CD4-positive, alpha-beta T cell treated with Interleukin-1 beta for 1 hour (primary cell): ENCODE measurements at regions not wholly inside any gene's neighbourhood (a gene's known extent, or its start where the extent isn't known, plus 50 kb on each side); places are given as distances from the start of the nearest gene placed in this dataset.

Experiments
- DNase-seq, 2 donors: peaks; one replicate each; pipeline ENCODE4 v3.0.0-alpha.2; 2020 to 2022

GRCh38 chr16:66004699-66005098 lies 361.8 kb upstream of the CDH5 start:
- no peak for DNase-seq

GRCh38 chr16:66003201-66003600 lies 363.3 kb upstream of the CDH5 start:
- no peak for DNase-seq

- DNase-seq: no peak
Observed at GRCh38 chr16:66002601-66003000, 363.9 kb upstream of the CDH5 start.

GRCh38 chr16:66001432-66001831 lies 365.1 kb upstream of the CDH5 start:
- DNase-seq: no peak

GRCh38 chr16:65998443-65998842 lies 368.0 kb upstream of the CDH5 start:
- no peak for DNase-seq

- no peak for DNase-seq
Observed at GRCh38 chr16:65994291-65994690, 372.2 kb upstream of the CDH5 start.

- DNase-seq: no peak
Observed at GRCh38 chr16:65991149-65991701, 375.3 kb upstream of the CDH5 start.

- no peak for DNase-seq
Observed at GRCh38 chr16:65989861-65990604, 376.5 kb upstream of the CDH5 start.

- no peak for DNase-seq
Observed at GRCh38 chr16:65988024-65988595, 378.4 kb upstream of the CDH5 start.

- DNase-seq: no peak
Observed at GRCh38 chr16:65984296-65984695, 382.2 kb upstream of the CDH5 start.

- DNase-seq: no peak
Observed at GRCh38 chr16:65981057-65981456, 385.4 kb upstream of the CDH5 start.

- no peak for DNase-seq
Observed at GRCh38 chr16:65975049-65975708, 391.3 kb upstream of the CDH5 start.

GRCh38 chr16:65967376-65967775 lies 399.1 kb upstream of the CDH5 start:
- DNase-seq: no peak

- DNase-seq: no peak
Observed at GRCh38 chr16:65965628-65966027, 400.9 kb upstream of the CDH5 start.

GRCh38 chr16:65964752-65965151 lies 401.7 kb upstream of the CDH5 start:
- no peak for DNase-seq

GRCh38 chr16:65961476-65962143 lies 404.9 kb upstream of the CDH5 start:
- DNase-seq: no peak

- no peak for DNase-seq
Observed at GRCh38 chr16:65959983-65960382, 406.5 kb upstream of the CDH5 start.

- DNase-seq: no peak
Observed at GRCh38 chr16:65958086-65958485, 408.4 kb upstream of the CDH5 start.

GRCh38 chr16:65956100-65956499 lies 410.4 kb upstream of the CDH5 start:
- DNase-seq: no peak

GRCh38 chr16:65954446-65954845 lies 412.0 kb upstream of the CDH5 start:
- no peak for DNase-seq

- DNase-seq: no peak
Observed at GRCh38 chr16:65950211-65950610, 416.3 kb upstream of the CDH5 start.

GRCh38 chr16:65948361-65948760 lies 418.1 kb upstream of the CDH5 start:
- no peak for DNase-seq

GRCh38 chr16:65947951-65948350 lies 418.5 kb upstream of the CDH5 start:
- no peak for DNase-seq
